ENCODE measurements at regions not wholly inside any gene's neighbourhood (a gene's known extent, or its start where the extent isn't known, plus 50 kb on each side); places are given as distances from the start of the nearest gene placed in this dataset.

DNA sequence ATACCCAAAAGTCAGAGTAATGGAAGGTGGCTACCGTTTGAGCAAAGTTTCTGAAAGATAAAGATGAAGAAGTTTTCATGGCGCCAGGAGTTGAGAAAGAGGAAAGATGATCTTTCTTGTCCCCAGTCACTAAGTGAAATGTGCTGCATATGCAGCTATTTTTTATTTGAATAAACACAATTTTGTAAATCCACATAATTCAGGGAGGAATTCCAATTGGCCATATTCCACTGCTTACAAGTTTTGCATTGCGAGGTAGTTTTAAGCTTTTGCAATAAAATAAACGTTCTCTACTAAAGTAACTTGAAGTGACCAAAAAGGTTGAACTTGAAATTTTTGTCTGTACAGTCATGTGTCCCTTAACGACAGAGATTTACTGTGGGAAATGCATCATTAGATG, 139.3 kb upstream of the VCX2 start:
- H3K4me3 ChIP-seq (ENCODE audit: control insufficient read depth, low read depth, low read length): no peak overlapping the region
- DNase-seq (ENCODE audit: low read depth): no peak
- TF ChIP-seq CTCF (conservative IDR thresholded peaks at IDR 0.05; ENCODE audit: control insufficient read depth, insufficient read depth, low read depth, low read length): no peak

GRCh38 chrX:8313844-8314243, 142.8 kb upstream of the VCX2 start:
- no peak overlapping the region for H3K4me3 ChIP-seq (ENCODE audit: control insufficient read depth, low read depth, low read length)
- no peak for DNase-seq (ENCODE audit: low read depth)
- no peak for TF ChIP-seq CTCF (conservative IDR thresholded peaks at IDR 0.05; ENCODE audit: control insufficient read depth, insufficient read depth, low read depth, low read length)

GRCh38 chrX:8314881-8315280, 143.8 kb upstream of the VCX2 start:
- no peak overlapping the region for H3K4me3 ChIP-seq (ENCODE audit: control insufficient read depth, low read depth, low read length)
- DNase-seq (ENCODE audit: low read depth): no peak
- no peak for TF ChIP-seq CTCF (conservative IDR thresholded peaks at IDR 0.05; ENCODE audit: control insufficient read depth, insufficient read depth, low read depth, low read length)

DNA sequence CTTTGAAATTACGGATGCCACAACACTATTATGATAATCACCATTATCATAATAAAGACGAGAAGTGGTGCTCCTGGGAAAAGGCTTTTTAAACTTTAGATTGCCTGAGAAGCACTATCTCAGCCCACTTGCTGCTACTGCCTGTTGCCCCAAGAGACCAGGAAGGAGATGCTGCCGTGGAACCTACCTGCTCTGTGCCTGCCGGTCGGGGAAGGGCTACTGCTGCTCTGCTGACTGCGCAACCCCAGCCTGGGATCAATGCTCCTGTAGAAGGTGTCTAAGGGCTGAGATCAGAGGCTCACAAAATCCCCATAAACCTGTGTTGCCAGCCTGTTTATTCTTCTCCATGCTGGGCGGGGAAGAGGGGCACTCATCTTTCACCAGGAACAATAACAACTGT, 145.3 kb upstream of the VCX3B start:
- DNase-seq (ENCODE audit: low read depth): no peak
- TF ChIP-seq CTCF (conservative IDR thresholded peaks at IDR 0.05; ENCODE audit: control insufficient read depth, insufficient read depth, low read depth, low read length): no peak
- H3K4me3 ChIP-seq (ENCODE audit: control insufficient read depth, low read depth, low read length): no peak overlapping the region

GRCh38 chrX:8323356-8323755, 141.3 kb upstream of the VCX3B start:
- no peak overlapping the region for H3K4me3 ChIP-seq (ENCODE audit: control insufficient read depth, low read depth, low read length)
- no peak for TF ChIP-seq CTCF (conservative IDR thresholded peaks at IDR 0.05; ENCODE audit: control insufficient read depth, insufficient read depth, low read depth, low read length)
- DNase-seq (ENCODE audit: low read depth): no peak

DNA sequence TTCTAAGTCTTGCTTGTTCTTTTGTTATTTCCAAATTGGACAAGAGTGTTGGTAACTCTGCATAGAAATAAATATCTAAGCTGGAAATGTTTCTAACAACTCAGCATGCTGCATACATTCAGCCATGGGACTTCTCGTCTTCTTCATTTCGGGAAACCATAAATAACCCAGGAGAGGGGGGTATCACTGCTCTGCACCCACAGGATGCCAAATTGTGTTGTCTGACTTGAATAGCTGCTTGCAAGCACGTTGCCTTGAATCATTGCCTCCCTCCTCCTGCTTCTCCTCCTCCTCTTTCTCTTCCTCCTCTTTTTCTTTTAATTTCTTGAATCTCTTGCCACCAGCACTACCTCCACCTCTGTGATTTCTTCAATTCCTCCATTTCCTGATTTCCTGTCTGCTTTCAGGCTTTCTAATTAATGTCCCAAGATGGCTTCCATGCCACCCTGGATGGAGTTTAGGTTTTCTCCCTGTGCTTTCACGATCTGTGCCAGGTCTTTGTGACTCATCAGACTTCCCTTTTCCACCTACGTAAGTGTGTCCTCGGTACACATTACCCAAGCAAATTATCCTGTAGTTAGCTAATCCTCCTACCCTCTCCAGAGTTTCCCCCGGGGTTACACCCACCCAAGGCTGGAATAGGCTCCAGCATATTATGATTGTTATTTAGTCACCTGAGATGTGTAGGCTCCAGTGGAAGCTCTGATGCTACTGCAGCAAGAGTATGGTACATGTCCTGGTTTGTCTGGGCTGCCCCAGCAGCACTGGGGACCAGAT, 122.6 kb upstream of the VCX3B start:
- no peak overlapping the region for H3K4me3 ChIP-seq (ENCODE audit: control insufficient read depth, low read depth, low read length)
- peak; percentile 72 for DNase-seq (ENCODE audit: low read depth)

More for the DNA sequence above, 122.6 kb upstream of the VCX3B start:
- TF ChIP-seq CTCF (conservative IDR thresholded peaks at IDR 0.05; ENCODE audit: control insufficient read depth, insufficient read depth, low read depth, low read length): no peak
